WTC11 (cell line): ENCODE measurements at regions not wholly inside any gene's neighbourhood (a gene's known extent, or its start where the extent isn't known, plus 50 kb on each side); places are given as distances from the start of the nearest gene placed in this dataset.

Source experiments
- ATAC-seq: fragments of 200-7000 bp; cut with Tn5 transposase; 2 replicates; pipeline ENCODE4 v1.10.0; 2021; ENCODE audit warnings: mild to moderate bottlenecking, moderate library complexity
- CTCF ChIA-PET: fragments of 300-600 bp; sonication (Branson Sonifier 250); formaldehyde crosslinking; loops from one replicate; lab custom pipeline; 2021; ENCODE audit warnings: antibody characterized with exemption; lab: Charles Lee
- POLR2A ChIA-PET: fragments of 350-600 bp; sonication (Branson Sonifier 250); formaldehyde crosslinking; loops from one replicate; lab custom pipeline; 2021; ENCODE audit warnings: antibody characterized with exemption; lab: Charles Lee
- DNase-seq: peaks from one replicate; pipeline ENCODE4 v3.0.0; 2021; ENCODE audit warnings: low spot score
- H3K27ac Mint-ChIP-seq: 2 replicates; pipeline ENCODE4 v1.8.0; 2021; ENCODE audit warnings: mixed read lengths
- H3K27me3 Mint-ChIP-seq: 2 replicates; pipeline ENCODE4 v1.8.0; 2021; ENCODE audit warnings: low read depth, mild to moderate bottlenecking, moderate library complexity, mixed read lengths
- H3K36me3 Mint-ChIP-seq: 2 replicates; pipeline ENCODE4 v1.8.0; 2021; ENCODE audit warnings: mixed read lengths
- H3K4me1 Mint-ChIP-seq: 2 replicates; pipeline ENCODE4 v1.8.0; 2022; ENCODE audit warnings: mixed read lengths
- H3K4me3 Mint-ChIP-seq: 2 replicates; pipeline ENCODE4 v1.8.0; 2021; ENCODE audit warnings: mild to moderate bottlenecking, moderate library complexity, mixed read lengths
- H3K9me3 Mint-ChIP-seq: 2 replicates; pipeline ENCODE4 v1.8.0; 2021; ENCODE audit warnings: mixed read lengths
- CREB1 ChIP-seq: sonication (generic); formaldehyde crosslinking; IDR thresholded peaks from 2 replicates; pipeline ENCODE4 v1.8.0; 2023; ENCODE audit warnings: mild to moderate bottlenecking, missing genetic modification reagents
- CREM ChIP-seq: sonication (generic); formaldehyde crosslinking; IDR thresholded peaks from 2 replicates; pipeline ENCODE4 v1.8.1; 2022; ENCODE audit warnings: mild to moderate bottlenecking, missing genetic modification reagents, moderate library complexity
- ERG ChIP-seq: fragments of 250-450 bp; sonication (Bioruptor Pico); IDR thresholded peaks from 2 replicates; pipeline ENCODE4 v1.8.0; 2021; ENCODE audit warnings: mild to moderate bottlenecking
- FOXJ3 ChIP-seq: sonication (generic); formaldehyde crosslinking; IDR thresholded peaks from 2 replicates; pipeline ENCODE4 v1.9.0; 2021; ENCODE audit warnings: missing genetic modification reagents, mild to moderate bottlenecking, borderline replicate concordance
- FOXK1 ChIP-seq: sonication (generic); formaldehyde crosslinking; IDR thresholded peaks from 2 replicates; pipeline ENCODE4 v1.8.0; 2022; ENCODE audit warnings: mild to moderate bottlenecking, moderate library complexity, missing genetic modification reagents
- FOXP1 ChIP-seq: sonication (generic); formaldehyde crosslinking; IDR thresholded peaks from 2 replicates; pipeline ENCODE4 v1.8.0; 2022; ENCODE audit warnings: missing genetic modification reagents, mild to moderate bottlenecking, moderate library complexity, borderline replicate concordance
- GRHL2 ChIP-seq: fragments of 250-450 bp; sonication (Bioruptor Pico); IDR thresholded peaks from 2 replicates; pipeline ENCODE4 v1.8.0; 2022; ENCODE audit warnings: mild to moderate bottlenecking, moderate library complexity; ENCODE audit not compliant: insufficient replicate concordance, severe bottlenecking
- MXD4 ChIP-seq: fragments of 250-450 bp; sonication (Bioruptor Pico); IDR thresholded peaks from 2 replicates; pipeline ENCODE4 v1.8.0; 2021; ENCODE audit warnings: mild to moderate bottlenecking, moderate library complexity, borderline replicate concordance
- NFE2L1 ChIP-seq: sonication (generic); formaldehyde crosslinking; IDR thresholded peaks from 2 replicates; pipeline ENCODE4 v1.8.1; 2023; ENCODE audit warnings: missing genetic modification reagents
- SMAD3 ChIP-seq: sonication (generic); formaldehyde crosslinking; IDR thresholded peaks from 2 replicates; pipeline ENCODE4 v1.8.0; 2022; ENCODE audit warnings: missing genetic modification reagents, mild to moderate bottlenecking, borderline replicate concordance
- SMAD4 ChIP-seq: sonication (generic); formaldehyde crosslinking; IDR thresholded peaks from 2 replicates; pipeline ENCODE4 v1.8.0; 2022; ENCODE audit warnings: mild to moderate bottlenecking, missing genetic modification reagents
- ZBTB21 ChIP-seq: sonication (generic); formaldehyde crosslinking; IDR thresholded peaks from 2 replicates; pipeline ENCODE4 v1.8.1; 2023; ENCODE audit warnings: mild to moderate bottlenecking, missing genetic modification reagents, borderline replicate concordance
- ZNF396 ChIP-seq: fragments of 250-450 bp; sonication (Bioruptor Pico); IDR thresholded peaks from 2 replicates; pipeline ENCODE4 v1.8.0; 2021; ENCODE audit warnings: mild to moderate bottlenecking, moderate library complexity, borderline replicate concordance
- ZSCAN18 ChIP-seq: fragments of 250-450 bp; sonication (Bioruptor Pico); IDR thresholded peaks from 2 replicates; pipeline ENCODE4 v2.1.2; 2022; ENCODE audit warnings: mild to moderate bottlenecking, moderate library complexity
- TF ChIP-seq, protein P1 (sequence below): sonication (generic); formaldehyde crosslinking; IDR thresholded peaks from 2 replicates; pipeline ENCODE4 v1.8.1; 2022; ENCODE audit warnings: low read depth, mild to moderate bottlenecking, moderate library complexity, missing genetic modification reagents, borderline replicate concordance
- TF ChIP-seq, protein P2 (sequence below): sonication (generic); formaldehyde crosslinking; IDR thresholded peaks from 2 replicates; pipeline ENCODE4 v1.8.0; 2022; ENCODE audit warnings: mild to moderate bottlenecking, missing genetic modification reagents
- TF ChIP-seq, protein P3 (sequence below): sonication (generic); formaldehyde crosslinking; conservative IDR thresholded peaks from 2 replicates; pipeline ENCODE4 v1.8.1; 2023; ENCODE audit warnings: mild to moderate bottlenecking, low read depth, missing genetic modification reagents, moderate library complexity
- TF ChIP-seq, protein P4 (sequence below): sonication (generic); formaldehyde crosslinking; IDR thresholded peaks from 2 replicates; pipeline ENCODE4 v1.8.0; 2023; ENCODE audit warnings: missing genetic modification reagents, mild to moderate bottlenecking, borderline replicate concordance
- TF ChIP-seq, protein P5 (sequence below): fragments of 250-450 bp; sonication (Bioruptor Pico); conservative IDR thresholded peaks from 2 replicates; pipeline ENCODE4 v1.9.0; 2021; ENCODE audit warnings: mild to moderate bottlenecking

- DNase-seq (no peak), ATAC-seq (no peak)
- Mint-ChIP-seq H3K27me3 (peaks cover 15% of the 10 kb centered on the region), H3K4me3 (no peak overlapping the region), H3K9me3 (no peaks in the 10 kb centered on the region), H3K36me3 (no peaks in the 10 kb centered on the region), H3K4me1 (peaks cover 11% of the 10 kb centered on the region), H3K27ac (no peak overlapping the region)
- TF ChIP-seq GRHL2 (CRISPR knock-in tag) = no peak
- no peak for TF ChIP-seq FOXJ3
- no peak for TF ChIP-seq NFE2L1
- no peak for TF ChIP-seq ERG (CRISPR knock-in tag)
- TF ChIP-seq, protein P1, sequence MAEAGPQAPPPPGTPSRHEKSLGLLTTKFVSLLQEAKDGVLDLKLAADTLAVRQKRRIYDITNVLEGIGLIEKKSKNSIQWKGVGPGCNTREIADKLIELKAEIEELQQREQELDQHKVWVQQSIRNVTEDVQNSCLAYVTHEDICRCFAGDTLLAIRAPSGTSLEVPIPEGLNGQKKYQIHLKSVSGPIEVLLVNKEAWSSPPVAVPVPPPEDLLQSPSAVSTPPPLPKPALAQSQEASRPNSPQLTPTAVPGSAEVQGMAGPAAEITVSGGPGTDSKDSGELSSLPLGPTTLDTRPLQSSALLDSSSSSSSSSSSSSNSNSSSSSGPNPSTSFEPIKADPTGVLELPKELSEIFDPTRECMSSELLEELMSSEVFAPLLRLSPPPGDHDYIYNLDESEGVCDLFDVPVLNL (CRISPR knock-in tag) = no peak
- TF ChIP-seq MXD4 = no peak
- no peak for TF ChIP-seq SMAD3
- TF ChIP-seq, protein P2, sequence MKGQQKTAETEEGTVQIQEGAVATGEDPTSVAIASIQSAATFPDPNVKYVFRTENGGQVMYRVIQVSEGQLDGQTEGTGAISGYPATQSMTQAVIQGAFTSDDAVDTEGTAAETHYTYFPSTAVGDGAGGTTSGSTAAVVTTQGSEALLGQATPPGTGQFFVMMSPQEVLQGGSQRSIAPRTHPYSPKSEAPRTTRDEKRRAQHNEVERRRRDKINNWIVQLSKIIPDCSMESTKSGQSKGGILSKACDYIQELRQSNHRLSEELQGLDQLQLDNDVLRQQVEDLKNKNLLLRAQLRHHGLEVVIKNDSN (CRISPR knock-in tag) = no peak
- no peak for TF ChIP-seq ZSCAN18 (CRISPR knock-in tag)
- TF ChIP-seq, protein P3, sequence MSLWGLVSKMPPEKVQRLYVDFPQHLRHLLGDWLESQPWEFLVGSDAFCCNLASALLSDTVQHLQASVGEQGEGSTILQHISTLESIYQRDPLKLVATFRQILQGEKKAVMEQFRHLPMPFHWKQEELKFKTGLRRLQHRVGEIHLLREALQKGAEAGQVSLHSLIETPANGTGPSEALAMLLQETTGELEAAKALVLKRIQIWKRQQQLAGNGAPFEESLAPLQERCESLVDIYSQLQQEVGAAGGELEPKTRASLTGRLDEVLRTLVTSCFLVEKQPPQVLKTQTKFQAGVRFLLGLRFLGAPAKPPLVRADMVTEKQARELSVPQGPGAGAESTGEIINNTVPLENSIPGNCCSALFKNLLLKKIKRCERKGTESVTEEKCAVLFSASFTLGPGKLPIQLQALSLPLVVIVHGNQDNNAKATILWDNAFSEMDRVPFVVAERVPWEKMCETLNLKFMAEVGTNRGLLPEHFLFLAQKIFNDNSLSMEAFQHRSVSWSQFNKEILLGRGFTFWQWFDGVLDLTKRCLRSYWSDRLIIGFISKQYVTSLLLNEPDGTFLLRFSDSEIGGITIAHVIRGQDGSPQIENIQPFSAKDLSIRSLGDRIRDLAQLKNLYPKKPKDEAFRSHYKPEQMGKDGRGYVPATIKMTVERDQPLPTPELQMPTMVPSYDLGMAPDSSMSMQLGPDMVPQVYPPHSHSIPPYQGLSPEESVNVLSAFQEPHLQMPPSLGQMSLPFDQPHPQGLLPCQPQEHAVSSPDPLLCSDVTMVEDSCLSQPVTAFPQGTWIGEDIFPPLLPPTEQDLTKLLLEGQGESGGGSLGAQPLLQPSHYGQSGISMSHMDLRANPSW (CRISPR knock-in tag) = no peak
- no peak for TF ChIP-seq ZBTB21 (CRISPR knock-in tag)
- TF ChIP-seq FOXK1 (CRISPR knock-in tag) = no peak
- TF ChIP-seq, protein P4, sequence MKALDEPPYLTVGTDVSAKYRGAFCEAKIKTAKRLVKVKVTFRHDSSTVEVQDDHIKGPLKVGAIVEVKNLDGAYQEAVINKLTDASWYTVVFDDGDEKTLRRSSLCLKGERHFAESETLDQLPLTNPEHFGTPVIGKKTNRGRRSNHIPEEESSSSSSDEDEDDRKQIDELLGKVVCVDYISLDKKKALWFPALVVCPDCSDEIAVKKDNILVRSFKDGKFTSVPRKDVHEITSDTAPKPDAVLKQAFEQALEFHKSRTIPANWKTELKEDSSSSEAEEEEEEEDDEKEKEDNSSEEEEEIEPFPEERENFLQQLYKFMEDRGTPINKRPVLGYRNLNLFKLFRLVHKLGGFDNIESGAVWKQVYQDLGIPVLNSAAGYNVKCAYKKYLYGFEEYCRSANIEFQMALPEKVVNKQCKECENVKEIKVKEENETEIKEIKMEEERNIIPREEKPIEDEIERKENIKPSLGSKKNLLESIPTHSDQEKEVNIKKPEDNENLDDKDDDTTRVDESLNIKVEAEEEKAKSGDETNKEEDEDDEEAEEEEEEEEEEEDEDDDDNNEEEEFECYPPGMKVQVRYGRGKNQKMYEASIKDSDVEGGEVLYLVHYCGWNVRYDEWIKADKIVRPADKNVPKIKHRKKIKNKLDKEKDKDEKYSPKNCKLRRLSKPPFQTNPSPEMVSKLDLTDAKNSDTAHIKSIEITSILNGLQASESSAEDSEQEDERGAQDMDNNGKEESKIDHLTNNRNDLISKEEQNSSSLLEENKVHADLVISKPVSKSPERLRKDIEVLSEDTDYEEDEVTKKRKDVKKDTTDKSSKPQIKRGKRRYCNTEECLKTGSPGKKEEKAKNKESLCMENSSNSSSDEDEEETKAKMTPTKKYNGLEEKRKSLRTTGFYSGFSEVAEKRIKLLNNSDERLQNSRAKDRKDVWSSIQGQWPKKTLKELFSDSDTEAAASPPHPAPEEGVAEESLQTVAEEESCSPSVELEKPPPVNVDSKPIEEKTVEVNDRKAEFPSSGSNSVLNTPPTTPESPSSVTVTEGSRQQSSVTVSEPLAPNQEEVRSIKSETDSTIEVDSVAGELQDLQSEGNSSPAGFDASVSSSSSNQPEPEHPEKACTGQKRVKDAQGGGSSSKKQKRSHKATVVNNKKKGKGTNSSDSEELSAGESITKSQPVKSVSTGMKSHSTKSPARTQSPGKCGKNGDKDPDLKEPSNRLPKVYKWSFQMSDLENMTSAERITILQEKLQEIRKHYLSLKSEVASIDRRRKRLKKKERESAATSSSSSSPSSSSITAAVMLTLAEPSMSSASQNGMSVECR (CRISPR knock-in tag) = no peak
- TF ChIP-seq ZNF396 (CRISPR knock-in tag) = no peak
- no peak for TF ChIP-seq CREB1
- TF ChIP-seq SMAD4 (CRISPR knock-in tag) = no peak
- no peak for TF ChIP-seq FOXP1 (CRISPR knock-in tag)
- TF ChIP-seq, protein P5, sequence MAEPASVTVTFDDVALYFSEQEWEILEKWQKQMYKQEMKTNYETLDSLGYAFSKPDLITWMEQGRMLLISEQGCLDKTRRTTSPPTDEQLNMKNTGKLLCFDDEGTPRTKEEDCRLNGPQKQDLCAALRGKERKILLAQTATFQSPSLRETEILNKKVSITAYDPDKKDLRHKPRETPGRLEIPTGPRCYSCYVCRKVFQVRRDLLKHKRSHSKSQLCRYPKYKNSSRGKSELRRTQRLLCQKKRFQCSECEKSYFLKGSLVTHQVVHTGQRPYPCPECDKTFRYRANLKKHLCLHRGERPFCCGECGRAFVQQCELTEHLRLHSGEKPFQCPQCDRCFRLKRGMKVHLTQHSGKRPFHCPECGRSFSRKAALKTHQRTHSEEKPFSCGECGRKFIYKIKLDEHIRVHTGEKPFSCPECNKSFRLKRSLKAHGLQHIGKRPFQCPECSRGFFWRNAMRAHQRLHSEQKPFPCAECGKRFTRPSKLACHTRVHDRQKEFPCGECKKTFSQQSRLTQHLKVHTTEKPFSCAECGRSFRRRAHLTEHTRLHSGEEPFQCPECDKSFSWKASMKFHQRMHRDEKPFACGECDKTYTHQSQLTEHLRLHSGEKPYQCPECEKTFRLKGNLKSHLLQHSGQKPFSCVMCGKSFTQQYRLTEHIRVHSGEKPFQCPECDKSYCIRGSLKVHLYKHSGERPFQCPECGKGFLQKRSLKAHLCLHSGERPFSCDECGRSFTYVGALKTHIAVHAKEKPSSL (CRISPR knock-in tag) = no peak
- no peak for TF ChIP-seq CREM (CRISPR knock-in tag)
- POLR2A ChIA-PET = no interaction called here
- CTCF ChIA-PET = no interaction called here
Observed at GRCh38 chr10:52451817-52452216, 137.7 kb downstream of the DKK1 start.
